ENCODE measurements at regions not wholly inside any gene's neighbourhood (a gene's known extent, or its start where the extent isn't known, plus 50 kb on each side); places are given as distances from the start of the nearest gene placed in this dataset.
"Not testable (repeated sequence)": the region's sequence is repeated elsewhere in the genome, so short reads cannot be mapped to it uniquely, and the experiment has no call there.

DNA sequence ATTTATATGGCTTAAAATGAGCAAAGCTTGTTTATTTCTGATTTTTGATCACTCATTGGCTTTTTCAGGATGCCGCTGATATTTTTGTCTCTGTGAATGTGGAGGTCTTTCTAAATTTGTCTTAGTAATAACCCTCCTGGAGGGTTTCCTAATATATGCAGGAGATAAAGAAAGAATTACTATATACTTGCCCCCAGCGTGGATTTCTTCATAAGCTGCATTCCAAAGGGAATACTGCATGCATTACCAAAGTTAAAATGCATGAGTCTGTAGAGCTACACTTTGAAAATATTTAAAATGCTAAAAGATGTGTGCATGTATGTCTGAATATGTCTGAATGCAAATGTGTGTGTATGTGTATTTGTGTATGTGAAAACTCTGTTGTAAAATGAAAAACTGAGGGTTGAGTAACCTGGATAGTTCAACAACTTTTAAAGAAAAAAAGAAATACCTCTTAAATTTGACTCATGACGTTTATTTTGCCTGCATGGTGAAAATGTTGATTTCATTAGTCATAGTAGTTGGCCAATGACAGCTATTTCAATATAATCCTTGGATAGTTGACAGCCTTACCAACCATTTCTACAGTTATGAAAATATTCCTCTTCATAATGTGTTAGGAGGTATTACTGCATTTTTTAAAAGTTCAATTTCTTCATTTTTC, 113.2 kb upstream of the ZNF827 start:
- H3K4me3 ChIP-seq (ENCODE audit: low read depth, low read length): no peak overlapping the region
- no peak for DNase-seq (ENCODE audit: low read depth)

DNA sequence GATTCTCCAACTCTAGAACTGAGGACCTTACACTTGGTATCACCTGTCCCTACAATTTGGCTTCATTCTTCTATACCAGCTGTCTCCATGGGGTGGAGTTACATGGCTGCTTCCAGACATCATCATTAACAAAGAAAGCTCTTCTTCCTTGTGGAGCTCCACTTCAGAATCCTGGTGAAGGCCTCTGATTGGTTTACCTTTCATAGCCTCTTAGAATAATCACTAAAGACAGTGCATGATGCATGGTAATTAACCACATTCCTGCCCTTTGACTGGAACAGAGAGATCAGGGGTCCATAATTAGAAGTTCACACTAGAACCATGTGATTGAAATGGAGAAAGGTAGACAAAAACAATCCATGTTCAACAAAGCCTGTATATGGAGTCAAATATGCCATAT, 112.6 kb upstream of the ZNF827 start:
- no peak for DNase-seq (ENCODE audit: low read depth)
- no peak overlapping the region for H3K4me3 ChIP-seq (ENCODE audit: low read depth, low read length)
- TF ChIP-seq, protein P1, sequence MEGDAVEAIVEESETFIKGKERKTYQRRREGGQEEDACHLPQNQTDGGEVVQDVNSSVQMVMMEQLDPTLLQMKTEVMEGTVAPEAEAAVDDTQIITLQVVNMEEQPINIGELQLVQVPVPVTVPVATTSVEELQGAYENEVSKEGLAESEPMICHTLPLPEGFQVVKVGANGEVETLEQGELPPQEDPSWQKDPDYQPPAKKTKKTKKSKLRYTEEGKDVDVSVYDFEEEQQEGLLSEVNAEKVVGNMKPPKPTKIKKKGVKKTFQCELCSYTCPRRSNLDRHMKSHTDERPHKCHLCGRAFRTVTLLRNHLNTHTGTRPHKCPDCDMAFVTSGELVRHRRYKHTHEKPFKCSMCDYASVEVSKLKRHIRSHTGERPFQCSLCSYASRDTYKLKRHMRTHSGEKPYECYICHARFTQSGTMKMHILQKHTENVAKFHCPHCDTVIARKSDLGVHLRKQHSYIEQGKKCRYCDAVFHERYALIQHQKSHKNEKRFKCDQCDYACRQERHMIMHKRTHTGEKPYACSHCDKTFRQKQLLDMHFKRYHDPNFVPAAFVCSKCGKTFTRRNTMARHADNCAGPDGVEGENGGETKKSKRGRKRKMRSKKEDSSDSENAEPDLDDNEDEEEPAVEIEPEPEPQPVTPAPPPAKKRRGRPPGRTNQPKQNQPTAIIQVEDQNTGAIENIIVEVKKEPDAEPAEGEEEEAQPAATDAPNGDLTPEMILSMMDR (conservative IDR thresholded peaks at IDR 0.05; ENCODE audit: low read depth, low read length): no peak

More for the DNA sequence above, 113.2 kb upstream of the ZNF827 start:
- TF ChIP-seq, protein P1 (conservative IDR thresholded peaks at IDR 0.05; ENCODE audit: low read depth, low read length): no peak

DNA sequence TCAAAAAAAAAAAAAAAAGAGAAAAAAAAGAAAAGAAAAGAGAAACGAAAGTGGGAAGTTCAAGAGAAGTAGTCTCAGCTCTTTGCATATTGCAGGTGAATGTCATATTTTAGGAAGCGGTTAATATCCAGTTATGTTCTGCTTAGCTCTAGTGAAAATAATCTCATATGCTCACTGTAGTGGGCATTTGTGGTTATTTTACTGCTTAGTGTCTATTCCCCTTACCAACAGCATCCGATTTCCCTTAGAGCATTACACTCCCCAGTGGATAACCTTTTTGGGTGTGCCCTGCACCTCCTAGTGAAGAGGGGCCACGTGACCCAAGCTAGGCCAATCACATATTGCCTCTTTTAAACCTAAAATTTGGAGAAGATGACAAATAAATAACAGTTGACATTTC, 111.2 kb upstream of the ZNF827 start:
- DNase-seq (ENCODE audit: low read depth): no peak
- TF ChIP-seq, protein P1 (conservative IDR thresholded peaks at IDR 0.05; ENCODE audit: low read depth, low read length): no peak
- no peak overlapping the region for H3K4me3 ChIP-seq (ENCODE audit: low read depth, low read length)

DNA sequence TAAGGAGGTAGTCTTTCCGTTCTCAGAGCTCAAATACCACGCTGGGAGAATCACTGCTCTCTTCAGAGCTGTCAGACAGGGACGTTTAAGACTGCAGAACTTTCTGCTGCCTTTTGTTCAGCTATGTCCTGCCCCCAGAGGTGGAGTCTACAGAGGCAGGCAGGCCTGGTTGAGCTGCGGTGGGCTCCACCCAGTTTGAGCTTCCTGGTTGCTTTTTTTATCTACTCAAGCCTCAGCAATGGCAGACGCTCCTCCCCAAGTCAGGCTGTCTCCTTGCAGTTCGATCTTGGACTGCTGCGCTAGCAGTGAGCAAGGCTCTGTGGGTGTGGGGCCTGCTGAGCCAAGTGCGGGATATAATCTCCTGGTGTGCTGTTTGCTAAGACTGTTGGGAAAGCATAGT, 109.1 kb upstream of the ZNF827 start:
- H3K4me3 ChIP-seq (ENCODE audit: low read depth, low read length); DNase-seq (ENCODE audit: low read depth): not testable (repeated sequence)

DNA sequence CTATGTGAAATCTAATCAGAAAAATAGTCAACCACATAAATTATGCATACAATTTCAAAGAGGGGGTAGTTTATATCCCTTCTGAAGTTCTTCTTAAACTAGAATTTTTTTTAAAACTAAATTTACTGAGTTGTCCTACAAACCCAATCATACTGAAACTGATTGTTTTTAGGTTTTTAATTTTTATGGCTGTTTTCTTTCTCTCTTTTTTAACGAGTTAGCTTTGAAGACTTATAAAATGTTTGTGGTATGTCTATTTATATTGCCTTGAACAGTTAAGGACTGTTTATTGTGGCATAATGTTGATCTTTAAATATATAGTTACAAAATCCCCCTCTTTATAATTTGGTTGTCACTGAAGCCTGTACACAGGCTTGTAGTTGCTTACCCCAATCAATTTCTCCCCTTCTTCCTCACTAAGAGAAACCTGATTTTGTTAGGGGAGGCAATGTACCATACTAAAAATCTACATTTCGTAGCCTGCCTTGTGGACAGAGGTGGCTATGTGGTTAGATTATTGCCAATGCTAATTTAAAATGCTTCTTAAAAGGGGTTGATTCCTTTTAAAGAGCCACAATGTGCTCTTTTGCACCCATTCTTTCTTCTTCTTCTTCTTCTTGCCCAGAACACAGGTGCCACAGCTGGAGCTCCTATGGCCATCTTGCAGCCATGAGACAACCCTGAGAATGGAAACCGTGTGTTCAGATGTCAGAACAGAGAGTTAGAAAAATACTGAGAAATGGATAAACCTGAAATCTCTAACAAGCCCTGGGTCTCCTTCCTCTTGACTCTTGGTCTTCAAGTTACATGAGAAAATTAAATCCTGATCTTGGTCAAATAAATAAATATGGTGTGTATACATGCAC, 102.7 kb upstream of the ZNF827 start:
- H3K4me3 ChIP-seq (ENCODE audit: low read depth, low read length): no peak overlapping the region
- no peak for DNase-seq (ENCODE audit: low read depth)
- TF ChIP-seq, protein P1 (conservative IDR thresholded peaks at IDR 0.05; ENCODE audit: low read depth, low read length): no peak

DNA sequence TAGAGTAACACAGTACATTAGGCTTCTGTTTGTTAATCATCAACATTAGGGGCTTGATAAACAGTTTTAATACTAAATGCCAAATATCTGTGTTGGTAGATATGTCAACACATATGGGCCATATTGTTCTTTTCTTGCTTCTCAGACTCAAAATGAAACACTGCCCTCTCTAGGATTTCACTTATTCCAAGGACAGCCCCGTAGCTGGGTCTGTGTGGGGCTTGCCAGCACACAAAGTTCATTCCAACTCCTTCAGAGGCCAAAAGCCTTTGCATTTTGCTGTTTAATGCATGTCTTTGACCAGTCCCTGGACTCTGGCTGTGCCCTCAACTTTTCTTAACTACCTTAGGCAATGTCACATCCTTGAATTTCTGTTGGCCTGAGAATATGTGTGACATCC, 102.0 kb upstream of the ZNF827 start:
- no peak for DNase-seq (ENCODE audit: low read depth)
- TF ChIP-seq, protein P1 (conservative IDR thresholded peaks at IDR 0.05; ENCODE audit: low read depth, low read length): no peak
- H3K4me3 ChIP-seq (ENCODE audit: low read depth, low read length): no peak overlapping the region

DNA sequence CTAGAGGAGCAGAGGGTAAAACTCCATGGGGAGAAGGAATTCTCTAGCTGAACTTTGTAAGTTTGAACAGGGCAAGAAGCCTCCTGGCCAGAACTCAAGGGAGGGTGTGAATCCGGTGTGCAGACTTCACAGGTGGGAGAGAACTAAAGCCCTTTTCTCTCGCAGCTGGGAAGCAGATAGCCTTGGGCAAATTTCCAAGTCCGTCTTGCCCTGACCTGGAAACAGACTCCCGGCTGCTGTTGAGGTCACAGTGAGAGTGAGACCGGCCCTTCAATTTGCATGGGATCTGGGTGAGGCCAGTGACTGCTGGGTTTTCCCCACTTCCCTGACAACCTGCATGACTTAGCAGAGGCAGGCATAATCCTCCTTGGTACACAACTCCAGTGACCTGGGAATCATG, 94.5 kb upstream of the ZNF827 start:
- DNase-seq (ENCODE audit: low read depth): peak; percentile 49
- H3K4me3 ChIP-seq (ENCODE audit: low read depth, low read length): no peak overlapping the region
- TF ChIP-seq, protein P1 (conservative IDR thresholded peaks at IDR 0.05; ENCODE audit: low read depth, low read length): no peak

Measured in epithelial cell of proximal tubule (primary cell).